IMR-90 (cell line): ENCODE measurements at regions not wholly inside any gene's neighbourhood (a gene's known extent, or its start where the extent isn't known, plus 50 kb on each side); places are given as distances from the start of the nearest gene placed in this dataset.

Source experiments
- ATAC-seq: fragments of 200-7000 bp; cut with Tn5 transposase; 2 replicates; pipeline ENCODE4 v1.9.1; 2020; ENCODE audit warnings: low read depth, mild to moderate bottlenecking, moderate library complexity
- BruUV-seq: library from RNA; stranded (reverse); fragments of 400-500 nt; replicated peaks from 2 replicates; lab custom pipeline; 2021; lab: Mats Ljungman, UMichigan
- CTCF ChIA-PET: fragments of 300-600 bp; formaldehyde crosslinking; extraction: SDS; loops from one replicate; lab custom pipeline; 2021; ENCODE audit warnings: antibody characterized with exemption; lab: Yijun Ruan, JAX
- POLR2A ChIA-PET: fragments of 300-600 bp; sonication (Branson Sonifier 250); formaldehyde crosslinking; loops from one replicate; lab custom pipeline; 2022; ENCODE audit warnings: antibody characterized with exemption; ENCODE audit not compliant: unreplicated experiment; lab: Charles Lee
- DNase-seq: peaks from one replicate; pipeline ENCODE4 v3.0.0; 2013
- H2AFZ ChIP-seq: replicated peaks from 2 replicates; pipeline ENCODE3; 2013; ENCODE audit warnings: low read length, mild to moderate bottlenecking; ENCODE audit not compliant: poor library complexity
- H2AK5ac ChIP-seq: 2 replicates; pipeline ENCODE4 v1.6.1; 2013; ENCODE audit warnings: low read depth, low read length, inconsistent platforms
- H2AK9ac ChIP-seq: replicated peaks from 2 replicates; pipeline ENCODE3; 2013; ENCODE audit warnings: mild to moderate bottlenecking, low read depth, low read length, moderate library complexity; ENCODE audit not compliant: poor library complexity
- H2BK120ac ChIP-seq: 2 replicates; pipeline ENCODE4 v1.6.1; 2013; ENCODE audit warnings: low read depth, low read length, inconsistent platforms
- H2BK15ac ChIP-seq: 3 replicates; pipeline ENCODE4 v1.6.1; 2013; ENCODE audit warnings: low read depth, low read length, inconsistent platforms
- H2BK20ac ChIP-seq: 2 replicates; pipeline ENCODE4 v1.6.1; 2013; ENCODE audit warnings: low read depth, mild to moderate bottlenecking, inconsistent platforms, low read length, moderate library complexity
- H2BK5ac ChIP-seq: 2 replicates; pipeline ENCODE4 v1.6.1; 2013; ENCODE audit warnings: mild to moderate bottlenecking, low read depth, low read length, inconsistent platforms; ENCODE audit not compliant: poor library complexity, severe bottlenecking
- H3K14ac ChIP-seq: replicated peaks from 2 replicates; pipeline ENCODE4 v1.6.1; 2013; ENCODE audit warnings: low read depth, low read length, inconsistent platforms
- H3K18ac ChIP-seq: 2 replicates; pipeline ENCODE4 v1.6.1; 2013; ENCODE audit warnings: low read depth, low read length, control low read depth
- H3K23ac ChIP-seq: 2 replicates; pipeline ENCODE4 v1.6.1; 2013; ENCODE audit warnings: low read depth, low read length, inconsistent platforms
- H3K27ac ChIP-seq: 2 replicates; pipeline ENCODE4 v1.5.1; 2013; ENCODE audit warnings: mild to moderate bottlenecking, control low read depth, low read length; ENCODE audit not compliant: insufficient read depth
- H3K27me3 ChIP-seq: 2 replicates; pipeline ENCODE4 v1.6.1; 2013; ENCODE audit warnings: low read length; ENCODE audit not compliant: control insufficient read depth, insufficient read depth
- H3K36me3 ChIP-seq: 2 replicates; pipeline ENCODE4 v1.6.1; 2013; ENCODE audit warnings: low read length, mixed read lengths; ENCODE audit not compliant: control insufficient read depth, insufficient read depth
- H3K4ac ChIP-seq: 2 replicates; pipeline ENCODE4 v1.6.1; 2013; ENCODE audit warnings: low read depth, low read length, inconsistent platforms
- H3K4me1 ChIP-seq: 2 replicates; pipeline ENCODE4 v1.6.1; 2013; ENCODE audit warnings: low read length, mixed read lengths; ENCODE audit not compliant: control insufficient read depth, insufficient read depth
- H3K4me2 ChIP-seq: 2 replicates; pipeline ENCODE4 v1.6.1; 2013; ENCODE audit warnings: low read depth, mild to moderate bottlenecking, control low read depth, low read length, moderate library complexity
- H3K4me3 ChIP-seq: 2 replicates; pipeline ENCODE4 v1.5.1; 2013; ENCODE audit warnings: low read depth, mild to moderate bottlenecking, control low read depth, low read length, moderate library complexity; ENCODE audit not compliant: insufficient read depth
- H3K56ac ChIP-seq: 2 replicates; pipeline ENCODE4 v1.6.1; 2013; ENCODE audit warnings: low read length, inconsistent platforms; ENCODE audit not compliant: insufficient read depth; ENCODE audit errors: extremely low read depth
- H3K79me1 ChIP-seq, 2 experiments: 2 replicates each; pipeline ENCODE4 v1.6.1; 2013; ENCODE audit warnings: low read length in 2 of 2, inconsistent platforms in 1 of 2, low read depth in 1 of 2
- H3K9ac ChIP-seq: 2 replicates; pipeline ENCODE4 v1.6.1; 2013; ENCODE audit warnings: low read depth, low read length, control low read depth
- H3K9me1 ChIP-seq: 2 replicates; pipeline ENCODE4 v1.6.1; 2013; ENCODE audit warnings: low read length, inconsistent platforms; ENCODE audit not compliant: insufficient read depth
- H3K9me3 ChIP-seq: 2 replicates; pipeline ENCODE4 v1.6.1; 2013; ENCODE audit warnings: low read length; ENCODE audit not compliant: control insufficient read depth, insufficient read depth
- H4K20me1 ChIP-seq: 2 replicates; pipeline ENCODE4 v1.6.1; 2013; ENCODE audit warnings: low read length, inconsistent platforms; ENCODE audit not compliant: insufficient read depth
- H4K5ac ChIP-seq: 2 replicates; pipeline ENCODE4 v1.6.1; 2013; ENCODE audit warnings: mild to moderate bottlenecking, low read depth, low read length, control low read depth
- H4K8ac ChIP-seq, 2 experiments: 2 replicates each; pipeline ENCODE4 v1.6.1; 2013; ENCODE audit warnings: low read depth in 2 of 2, low read length in 2 of 2, control low read depth in 1 of 2, inconsistent platforms in 1 of 2
- H4K91ac ChIP-seq: 2 replicates; pipeline ENCODE4 v1.6.1; 2013; ENCODE audit warnings: low read depth, low read length, inconsistent platforms; ENCODE audit not compliant: insufficient read depth
- BHLHE40 ChIP-seq: fragments of 150-350 bp; IDR thresholded peaks from 2 replicates; pipeline ENCODE4 v1.6.1; 2016; ENCODE audit warnings: mild to moderate bottlenecking, low read depth, low read length
- CHD1 ChIP-seq: IDR thresholded peaks from 2 replicates; pipeline ENCODE4 v1.6.1; 2012; ENCODE audit warnings: low read depth, low read length, improper control_type of control experiment
- CTCF ChIP-seq: conservative IDR thresholded peaks from 2 replicates; pipeline ENCODE4 v1.5.1; 2012; ENCODE audit warnings: mild to moderate bottlenecking, low read depth, low read length, improper control_type of control experiment
- ELK1 ChIP-seq: fragments of 150-350 bp; IDR thresholded peaks from 2 replicates; pipeline ENCODE4 v1.6.1; 2016; ENCODE audit warnings: low read depth, mild to moderate bottlenecking, low read length, moderate library complexity, borderline replicate concordance
- MAFK ChIP-seq: IDR thresholded peaks from 2 replicates; pipeline ENCODE4 v1.6.1; 2012; ENCODE audit warnings: low read depth, low read length, improper control_type of control experiment
- MXI1 ChIP-seq: IDR thresholded peaks from 2 replicates; pipeline ENCODE4 v1.6.1; 2012; ENCODE audit warnings: low read depth, mild to moderate bottlenecking, low read length, moderate library complexity, borderline replicate concordance
- POLR2A ChIP-seq: IDR thresholded peaks from 2 replicates; pipeline ENCODE4 v1.6.1; 2012; ENCODE audit warnings: mild to moderate bottlenecking, low read depth, low read length
- RAD21 ChIP-seq: IDR thresholded peaks from 2 replicates; pipeline ENCODE4 v1.6.1; 2012; ENCODE audit warnings: low read length, improper control_type of control experiment
- RCOR1 ChIP-seq: IDR thresholded peaks from 2 replicates; pipeline ENCODE4 v1.6.1; 2012; ENCODE audit warnings: mild to moderate bottlenecking, low read length, improper control_type of control experiment; ENCODE audit not compliant: insufficient replicate concordance
- RFX5 ChIP-seq: IDR thresholded peaks from 2 replicates; pipeline ENCODE4 v1.8.0; 2012; ENCODE audit warnings: low read depth, mild to moderate bottlenecking, low read length, moderate library complexity
- WGBS, 2 experiments: methylation state at CpG; one replicate each; pipeline versions ENCODE4 v1.1.5 to v1.1.7; 2013; ENCODE audit warnings: missing lambda C conversion rate in 2 of 2; ENCODE audit not compliant: insufficient read length in 1 of 2; ENCODE audit errors: extremely low coverage in 2 of 2; 5-methylcytosine and 5-hydroxymethylcytosine counted together
- dilution Hi-C: fragments of 300-500 bp; cut with HindIII; formaldehyde crosslinking; loops from one replicate; pipeline ENCODE4 v1.14.3; 2018; ENCODE audit warnings: low sequenced_read_pairs; ENCODE audit not compliant: unreplicated experiment
- in situ Hi-C: fragments of 300-500 bp; cut with MboI; formaldehyde crosslinking; loops from 3 replicates; pipeline ENCODE4 v1.14.3; 2019; ENCODE audit warnings: low sequenced_read_pairs, inconsistent platforms, mixed read lengths
- intact Hi-C: fragments of 100-400 bp; cut with micrococcal nuclease; formaldehyde crosslinking; loops from 2 replicates; pipeline ENCODE4 v1.10.0; 2022

- H3K27me3 ChIP-seq, result no peaks in the 10 kb centered on the region; the same call in 1 of the 2 replicates
- in situ Hi-C loops, result no loop called here
- H3K9ac ChIP-seq, result no peak overlapping the region
- no CpG with 5 or more reads among the region's 3 CpGs for WGBS, 2 experiments
- no peaks in the 10 kb centered on the region for H3K9me3 ChIP-seq
- H3K27ac ChIP-seq, result no peak overlapping the region
- H3K4ac ChIP-seq, result no peak overlapping the region
- DNase-seq (no peak), ATAC-seq (no peak)
- H3K4me2 ChIP-seq, result no peak overlapping the region
- ChIA-PET CTCF (interaction anchor here (1.2 kb wide), 1 partner anchor 8 kb away, joined by 3 read pairs; no protein-coding TSS in a partner anchor), POLR2A (interaction anchor here (0.6 kb wide), 1 partner anchor 228 kb away, joined by 3 read pairs; no protein-coding TSS in a partner anchor)
- H4K5ac ChIP-seq, result no peak overlapping the region
- dilution Hi-C loops, result no loop called here
- H3K14ac ChIP-seq, result no peak overlapping the region
- H3K9me1 ChIP-seq, result no peaks in the 10 kb centered on the region
- TF ChIP-seq BHLHE40, result no peak
- no peak for TF ChIP-seq CTCF
- TF ChIP-seq RFX5, result no peak
- no peak for TF ChIP-seq CHD1
- no peak for TF ChIP-seq MXI1
- TF ChIP-seq MAFK, result no peak
- TF ChIP-seq RCOR1, result no peak
- no peak for TF ChIP-seq POLR2A
- TF ChIP-seq ELK1, result no peak
- TF ChIP-seq RAD21, result no peak
- BruUV-seq, result no TSS peak
- intact Hi-C loops, result loop anchor here (10.0 kb wide), 1 partner anchor 269 kb away; no protein-coding TSS in a partner anchor
- H2AK5ac ChIP-seq, result no peak overlapping the region
- H4K8ac ChIP-seq, result no peak overlapping the region
- H2AFZ ChIP-seq, result no peak overlapping the region
- no peak overlapping the region for H2AK9ac ChIP-seq
- no peak overlapping the region for H2BK5ac ChIP-seq
- H3K4me1 ChIP-seq, result no peaks in the 10 kb centered on the region
- no peak overlapping the region for H4K91ac ChIP-seq
- no peak overlapping the region for H3K56ac ChIP-seq
- no peak overlapping the region for H3K23ac ChIP-seq
- H2BK120ac ChIP-seq, result no peak overlapping the region
- H2BK20ac ChIP-seq, result no peak overlapping the region
- H4K20me1 ChIP-seq, result no peaks in the 10 kb centered on the region
- H3K4me3 ChIP-seq, result no peak overlapping the region
- H3K18ac ChIP-seq, result no peak overlapping the region
- H3K36me3 ChIP-seq, result no peaks in the 10 kb centered on the region
- H3K79me1 ChIP-seq, result no peaks in the 10 kb centered on the region
- no peak overlapping the region for H2BK15ac ChIP-seq
Observed at GRCh38 chr2:163463411-163463810, 272.4 kb downstream of the FIGN start.
